GM13976 (cell line): ENCODE measurements at regions not wholly inside any gene's neighbourhood (a gene's known extent, or its start where the extent isn't known, plus 50 kb on each side); places are given as distances from the start of the nearest gene placed in this dataset.

Source experiments
- DNase-seq: peaks from one replicate; pipeline ENCODE4 v3.0.0; 2012; ENCODE audit warnings: low spot score
- in situ Hi-C: fragments of 300-500 bp; cut with MboI; formaldehyde crosslinking; loops from one replicate; pipeline ENCODE4 v1.12.0; 2022; ENCODE audit warnings: low sequenced_read_pairs, mixed read lengths, inconsistent platforms; ENCODE audit not compliant: unreplicated experiment
- TF ChIP-seq, protein P1 (sequence below): IDR thresholded peaks from 2 replicates; pipeline ENCODE4 v1.5.1; 2012; ENCODE audit warnings: borderline replicate concordance, mild to moderate bottlenecking; ENCODE audit not compliant: insufficient read depth; ENCODE audit errors: extremely low read depth, missing control alignments, control extremely low read depth

GRCh38 chr2:65483763-65484162 lies 51.4 kb upstream of the SPRED2 start:
- TF ChIP-seq, protein P1, sequence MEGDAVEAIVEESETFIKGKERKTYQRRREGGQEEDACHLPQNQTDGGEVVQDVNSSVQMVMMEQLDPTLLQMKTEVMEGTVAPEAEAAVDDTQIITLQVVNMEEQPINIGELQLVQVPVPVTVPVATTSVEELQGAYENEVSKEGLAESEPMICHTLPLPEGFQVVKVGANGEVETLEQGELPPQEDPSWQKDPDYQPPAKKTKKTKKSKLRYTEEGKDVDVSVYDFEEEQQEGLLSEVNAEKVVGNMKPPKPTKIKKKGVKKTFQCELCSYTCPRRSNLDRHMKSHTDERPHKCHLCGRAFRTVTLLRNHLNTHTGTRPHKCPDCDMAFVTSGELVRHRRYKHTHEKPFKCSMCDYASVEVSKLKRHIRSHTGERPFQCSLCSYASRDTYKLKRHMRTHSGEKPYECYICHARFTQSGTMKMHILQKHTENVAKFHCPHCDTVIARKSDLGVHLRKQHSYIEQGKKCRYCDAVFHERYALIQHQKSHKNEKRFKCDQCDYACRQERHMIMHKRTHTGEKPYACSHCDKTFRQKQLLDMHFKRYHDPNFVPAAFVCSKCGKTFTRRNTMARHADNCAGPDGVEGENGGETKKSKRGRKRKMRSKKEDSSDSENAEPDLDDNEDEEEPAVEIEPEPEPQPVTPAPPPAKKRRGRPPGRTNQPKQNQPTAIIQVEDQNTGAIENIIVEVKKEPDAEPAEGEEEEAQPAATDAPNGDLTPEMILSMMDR: no peak
- DNase-seq: no peak
- in situ Hi-C loops: no loop called here

DNA sequence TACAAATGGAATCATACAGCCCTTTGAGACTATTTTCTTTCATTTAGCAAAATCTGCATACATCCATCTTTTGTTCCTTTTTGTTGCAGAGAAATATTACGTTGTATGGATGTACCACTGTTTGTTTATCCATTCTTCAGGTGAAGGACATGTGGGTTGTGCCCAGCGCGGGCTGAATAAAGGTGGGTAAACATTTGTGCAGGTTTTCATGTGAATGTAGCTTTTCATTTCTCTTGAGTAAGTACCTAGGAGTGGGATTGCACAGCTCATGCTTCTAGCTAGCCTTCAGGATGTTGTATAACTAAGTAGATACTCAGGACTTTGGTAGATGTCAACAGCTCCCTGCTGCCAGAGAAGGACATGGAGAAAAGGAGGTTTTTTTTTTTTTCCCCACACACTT lies 50.6 kb upstream of the SPRED2 start:
- in situ Hi-C loops: no loop called here
- no peak for DNase-seq
- TF ChIP-seq, protein P1: no peak
